Ascending aorta (tissue), 2 donors: ENCODE measurements at regions not wholly inside any gene's neighbourhood (a gene's known extent, or its start where the extent isn't known, plus 50 kb on each side); places are given as distances from the start of the nearest gene placed in this dataset.

Experiments
- DNase-seq, 2 donors: peaks; one replicate each; pipeline ENCODE4 v3.0.0-alpha.2; 2019; ENCODE audit warnings: low spot score in 2 of 2
- H3K27ac ChIP-seq, 2 donors: fragments of 200-600 bp; sonication (generic); one replicate each; pipeline ENCODE4 v1.5.1; 2016 to 2017; ENCODE audit warnings: mild to moderate bottlenecking in 1 of 2
- H3K27me3 ChIP-seq: fragments of 200-600 bp; sonication (generic); one replicate; pipeline ENCODE4 v1.5.1; 2017
- H3K36me3 ChIP-seq, 2 donors: fragments of 200-600 bp; sonication (generic); one replicate each; pipeline ENCODE4 v1.5.1; 2016
- H3K4me1 ChIP-seq, 2 donors: fragments of 200-600 bp; sonication (generic); one replicate each; pipeline ENCODE4 v1.5.1; 2016 to 2017; ENCODE audit warnings: mild to moderate bottlenecking in 1 of 2
- H3K4me3 ChIP-seq, 2 donors: fragments of 200-600 bp; sonication (generic); one replicate each; pipeline ENCODE4 v1.5.1; 2016 to 2017; ENCODE audit warnings: mild to moderate bottlenecking in 1 of 2
- H3K9me3 ChIP-seq, 2 donors: fragments of 200-600 bp; sonication (generic); one replicate each; pipeline ENCODE4 v1.5.1; 2016
- CTCF ChIP-seq, 3 experiments: fragments of 200-600 bp in 2 of 3; fragments of 450-650 bp in 1 of 3; sonication (generic) in 2 of 3; IDR thresholded peaks; one replicate each; pipeline ENCODE4 v1.5.1; 2016 to 2019; ENCODE audit warnings: antibody characterized with exemption in 3 of 3, mild to moderate bottlenecking in 1 of 3, moderate library complexity in 1 of 3
- intact Hi-C: fragments of 100-400 bp; cut with DNase I; formaldehyde crosslinking; loops from one replicate; pipeline ENCODE4 v1.15.1; 2023

GRCh38 chr2:30316408-30316807 lies 85.1 kb downstream of the LBH start:
- peaks cover 0 to 5% of the 10 kb centered on the region in 2 donors for H3K4me1 ChIP-seq
- H3K36me3 ChIP-seq = no peaks in the 10 kb centered on the region
- no peak overlapping the region for H3K4me3 ChIP-seq
- no peaks in the 10 kb centered on the region for H3K27me3 ChIP-seq
- DNase-seq = no peak
- intact Hi-C loops = no loop called here
- no peaks in the 10 kb centered on the region for H3K9me3 ChIP-seq
- TF ChIP-seq CTCF (IDR thresholded peaks at IDR 0.05) = no peak
- H3K27ac ChIP-seq = no peak overlapping the region

GRCh38 chr2:30318987-30319782 lies 87.9 kb downstream of the LBH start:
- intact Hi-C loops = no loop called here
- peak overlapping the region in 1 of 2 donors; percentile 38 for H3K27ac ChIP-seq

GRCh38 chr2:30321466-30321865 lies 90.1 kb downstream of the LBH start:
- Histone ChIP-seq H3K27me3 (no peaks in the 10 kb centered on the region), H3K9me3 (no peaks in the 10 kb centered on the region), H3K36me3 (no peaks in the 10 kb centered on the region), H3K4me1 (peaks cover 0 to 3% of the 10 kb centered on the region in 2 donors), H3K27ac (no peak overlapping the region), H3K4me3 (no peak overlapping the region)
- TF ChIP-seq CTCF (IDR thresholded peaks at IDR 0.05) = no peak
- no peak for DNase-seq
- intact Hi-C loops = no loop called here

More at GRCh38 chr2:30318987-30319782, 87.9 kb downstream of the LBH start:
- TF ChIP-seq CTCF (IDR thresholded peaks at IDR 0.05) = no peak
- peak in 1 of 2 donors; percentile 71 for DNase-seq
- H3K4me3 ChIP-seq = no peak overlapping the region
- H3K27me3 ChIP-seq = no peaks in the 10 kb centered on the region
- peaks cover 0 to 8% of the 10 kb centered on the region in 2 donors for H3K4me1 ChIP-seq
- no peaks in the 10 kb centered on the region for H3K9me3 ChIP-seq
- H3K36me3 ChIP-seq = no peaks in the 10 kb centered on the region

- H3K27ac ChIP-seq = no peak overlapping the region
- H3K4me3 ChIP-seq = no peak overlapping the region
- no peak for DNase-seq
- intact Hi-C loops = no loop called here
- H3K36me3 ChIP-seq = no peaks in the 10 kb centered on the region
- H3K4me1 ChIP-seq = peaks cover 0 to 3% of the 10 kb centered on the region in 2 donors
- no peaks in the 10 kb centered on the region for H3K27me3 ChIP-seq
- no peak for TF ChIP-seq CTCF (IDR thresholded peaks at IDR 0.05)
- no peaks in the 10 kb centered on the region for H3K9me3 ChIP-seq
These were observed 92.2 kb downstream of the LBH start for GRCh38 chr2:30323499-30323898.

GRCh38 chr2:30324245-30324908 lies 93.0 kb downstream of the LBH start:
- Histone ChIP-seq H3K27me3 (no peaks in the 10 kb centered on the region), H3K4me1 (peaks cover 0 to 3% of the 10 kb centered on the region in 2 donors), H3K36me3 (no peaks in the 10 kb centered on the region), H3K27ac (no peak overlapping the region), H3K4me3 (no peak overlapping the region), H3K9me3 (no peaks in the 10 kb centered on the region)
- TF ChIP-seq CTCF (IDR thresholded peaks at IDR 0.05) = no peak
- intact Hi-C loops = no loop called here
- DNase-seq = no peak
